Amygdala (tissue), 56 donors: ENCODE measurements at regions not wholly inside any gene's neighbourhood (a gene's known extent, or its start where the extent isn't known, plus 50 kb on each side); places are given as distances from the start of the nearest gene placed in this dataset.

ENCODE experiments used
- DNase-seq, 56 donors: peaks; one replicate each; lab custom pipeline; 2025; lab: John Stamatoyannopoulos, UW

GRCh38 chr15:45921376-45921775 lies 286.5 kb downstream of the SQOR start:
- DNase-seq: no peak

- no peak for DNase-seq
Measured at GRCh38 chr15:45921978-45922377, 287.1 kb downstream of the SQOR start.

- DNase-seq: no peak
Measured at GRCh38 chr15:45941367-45941766, 306.5 kb downstream of the SQOR start.

- DNase-seq: no peak
Measured at GRCh38 chr15:45943240-45943639, 308.4 kb downstream of the SQOR start.

- no peak for DNase-seq
Measured at GRCh38 chr15:45946111-45946510, 311.3 kb downstream of the SQOR start.

GRCh38 chr15:45948181-45948621 lies 313.4 kb downstream of the SQOR start:
- no peak for DNase-seq

- no peak for DNase-seq
Measured at GRCh38 chr15:45958924-45959323, 324.1 kb downstream of the SQOR start.

- no peak for DNase-seq
Measured at GRCh38 chr15:45962733-45963132, 327.9 kb downstream of the SQOR start.

GRCh38 chr15:45970542-45970941 lies 335.7 kb downstream of the SQOR start:
- DNase-seq: no peak

- no peak for DNase-seq
Measured at GRCh38 chr15:45980366-45980765, 345.5 kb downstream of the SQOR start.

GRCh38 chr15:45981625-45982024 lies 346.8 kb downstream of the SQOR start:
- DNase-seq: no peak

- no peak for DNase-seq
Measured at GRCh38 chr15:45991863-45992262, 357.0 kb downstream of the SQOR start.

GRCh38 chr15:45993072-45993471 lies 358.2 kb downstream of the SQOR start:
- no peak for DNase-seq

- no peak for DNase-seq
Measured at GRCh38 chr15:45993508-45993907, 358.7 kb downstream of the SQOR start.

- no peak for DNase-seq
Measured at GRCh38 chr15:45995800-45996199, 361.0 kb downstream of the SQOR start.

GRCh38 chr15:46014532-46014931 lies 379.7 kb downstream of the SQOR start:
- DNase-seq: no peak

GRCh38 chr15:46034755-46035154 lies 399.9 kb downstream of the SQOR start:
- DNase-seq: no peak

- DNase-seq: no peak
Measured at GRCh38 chr15:46039703-46040102, 404.9 kb downstream of the SQOR start.

- DNase-seq: no peak
Measured at GRCh38 chr15:46041905-46042304, 407.1 kb downstream of the SQOR start.

GRCh38 chr15:46059921-46060594 lies 425.2 kb downstream of the SQOR start:
- DNase-seq: no peak

- DNase-seq: no peak
Measured at GRCh38 chr15:46061002-46061401, 426.2 kb downstream of the SQOR start.

GRCh38 chr15:46077220-46077619 lies 442.4 kb downstream of the SQOR start:
- no peak for DNase-seq

- DNase-seq: no peak
Measured at GRCh38 chr15:46079046-46079445, 444.2 kb downstream of the SQOR start.
